HEK293 (cell line): ENCODE measurements at regions not wholly inside any gene's neighbourhood (a gene's known extent, or its start where the extent isn't known, plus 50 kb on each side); places are given as distances from the start of the nearest gene placed in this dataset.

Source experiments
- CTCF ChIA-PET: fragments of 350-600 bp; formaldehyde crosslinking; extraction: SDS; loops from one replicate; lab custom pipeline; 2021; ENCODE audit warnings: antibody characterized with exemption; lab: Yijun Ruan, JAX
- POLR2A ChIA-PET: fragments of 300-600 bp; formaldehyde crosslinking; extraction: SDS; loops from one replicate; lab custom pipeline; 2020; ENCODE audit warnings: antibody characterized with exemption, inconsistent platforms; lab: Yijun Ruan, JAX
- H3K27ac ChIP-seq: fragments of 200-500 bp; sonication (Bioruptor generic); 2 replicates; pipeline ENCODE4 v1.5.1; 2014; ENCODE audit warnings: low read depth, low read length, control low read depth, inconsistent platforms; ENCODE audit errors: extremely low read depth
- H3K36me3 ChIP-seq, 2 experiments: fragments of 200-500 bp in 1 of 2; sonication (Bioruptor generic) in 1 of 2; 1 replicate in 1 of 2; 2 replicates in 1 of 2; pipeline ENCODE4 v1.5.1; 2014 to 2017; ENCODE audit warnings: inconsistent platforms in 2 of 2, low read length in 2 of 2; ENCODE audit not compliant: control insufficient read depth in 2 of 2, insufficient read depth in 1 of 2
- H3K4me1 ChIP-seq: fragments of 200-500 bp; sonication (Bioruptor generic); 2 replicates; pipeline ENCODE4 v1.5.1; 2014; ENCODE audit warnings: mild to moderate bottlenecking, low read length, inconsistent platforms; ENCODE audit not compliant: control insufficient read depth, insufficient read depth
- H3K4me3 ChIP-seq: 2 replicates; pipeline ENCODE4 v1.5.1; 2011; ENCODE audit warnings: low read depth, mild to moderate bottlenecking, control low read depth, low read length, moderate library complexity
- H3K9me3 ChIP-seq: fragments of 200-500 bp; sonication (Bioruptor generic); 2 replicates; pipeline ENCODE4 v1.5.1; 2014; ENCODE audit warnings: low read depth, low read length, inconsistent platforms; ENCODE audit not compliant: control insufficient read depth, insufficient read depth
- GLI2 ChIP-seq: fragments of 450-650 bp; formaldehyde crosslinking; IDR thresholded peaks from 2 replicates; pipeline ENCODE4; 2017; ENCODE audit warnings: missing biosample characterization, missing genetic modification characterization, low read depth, borderline replicate concordance
- MEIS1 ChIP-seq: sonication (generic); formaldehyde crosslinking; IDR thresholded peaks from 2 replicates; pipeline ENCODE4 v1.8.1; 2022; ENCODE audit warnings: missing genetic modification reagents, mild to moderate bottlenecking, borderline replicate concordance
- PRDM6 ChIP-seq: fragments of 450-650 bp; formaldehyde crosslinking; IDR thresholded peaks from 2 replicates; pipeline ENCODE4 v1.5.1; 2017; ENCODE audit warnings: missing biosample characterization, missing genetic modification characterization
- RBAK ChIP-seq: fragments of 450-650 bp; formaldehyde crosslinking; IDR thresholded peaks from 2 replicates; pipeline ENCODE4 v1.5.1; 2016; ENCODE audit warnings: missing biosample characterization, missing genetic modification characterization
- ZBTB49 ChIP-seq: fragments of 450-650 bp; formaldehyde crosslinking; IDR thresholded peaks from 2 replicates; pipeline ENCODE4 v1.5.1; 2016; ENCODE audit warnings: missing biosample characterization, missing genetic modification characterization, low read depth
- ZIC2 ChIP-seq: fragments of 450-650 bp; formaldehyde crosslinking; IDR thresholded peaks from 2 replicates; pipeline ENCODE4 v1.5.1; 2016; ENCODE audit warnings: missing biosample characterization, missing genetic modification characterization
- ZNF157 ChIP-seq: fragments of 450-650 bp; formaldehyde crosslinking; IDR thresholded peaks from 2 replicates; pipeline ENCODE4 v1.5.1; 2016; ENCODE audit warnings: missing biosample characterization, missing genetic modification characterization
- ZNF175 ChIP-seq: fragments of 450-650 bp; formaldehyde crosslinking; IDR thresholded peaks from 2 replicates; pipeline ENCODE4 v1.5.1; 2016; ENCODE audit warnings: missing biosample characterization, missing genetic modification characterization
- ZNF223 ChIP-seq: fragments of 450-650 bp; formaldehyde crosslinking; IDR thresholded peaks from 2 replicates; pipeline ENCODE4 v1.5.1; 2016; ENCODE audit warnings: missing biosample characterization, missing genetic modification characterization
- ZNF266 ChIP-seq: fragments of 450-650 bp; formaldehyde crosslinking; IDR thresholded peaks from 2 replicates; pipeline ENCODE4 v1.5.1; 2016; ENCODE audit warnings: missing biosample characterization, missing genetic modification characterization, low read depth
- ZNF302 ChIP-seq: fragments of 450-650 bp; formaldehyde crosslinking; IDR thresholded peaks from 2 replicates; pipeline ENCODE4 v1.5.1; 2016; ENCODE audit warnings: missing biosample characterization, missing genetic modification characterization, low read depth
- ZNF366 ChIP-seq: fragments of 450-650 bp; formaldehyde crosslinking; conservative IDR thresholded peaks from 2 replicates; pipeline ENCODE4 v1.5.1; 2016; ENCODE audit warnings: missing biosample characterization, missing genetic modification characterization
- ZNF426 ChIP-seq: fragments of 450-650 bp; formaldehyde crosslinking; IDR thresholded peaks from 2 replicates; pipeline ENCODE4 v1.5.1; 2017; ENCODE audit warnings: missing biosample characterization, missing genetic modification characterization, mild to moderate bottlenecking, inconsistent platforms, moderate library complexity
- ZNF473 ChIP-seq: fragments of 450-650 bp; formaldehyde crosslinking; IDR thresholded peaks from 2 replicates; pipeline ENCODE4 v1.5.1; 2017; ENCODE audit warnings: missing biosample characterization, missing genetic modification characterization
- ZNF513 ChIP-seq: fragments of 450-650 bp; IDR thresholded peaks from 2 replicates; pipeline ENCODE4 v1.5.1; 2018; ENCODE audit warnings: missing biosample characterization, missing genetic modification characterization
- ZNF521 ChIP-seq: fragments of 450-650 bp; formaldehyde crosslinking; IDR thresholded peaks from 2 replicates; pipeline ENCODE4 v1.5.1; 2017; ENCODE audit warnings: missing biosample characterization, mild to moderate bottlenecking, missing genetic modification characterization
- ZNF548 ChIP-seq: fragments of 450-650 bp; formaldehyde crosslinking; IDR thresholded peaks from 2 replicates; pipeline ENCODE4 v1.5.1; 2016; ENCODE audit warnings: missing biosample characterization, missing genetic modification characterization
- ZSCAN30 ChIP-seq: fragments of 450-650 bp; IDR thresholded peaks from 2 replicates; pipeline ENCODE4 v1.5.1; 2018; ENCODE audit warnings: missing biosample characterization, mild to moderate bottlenecking, missing genetic modification characterization, moderate library complexity
- ZSCAN5A ChIP-seq: fragments of 450-650 bp; formaldehyde crosslinking; IDR thresholded peaks from 2 replicates; pipeline ENCODE4 v1.5.1; 2016; ENCODE audit warnings: missing biosample characterization, missing genetic modification characterization
- TF ChIP-seq, protein P1 (sequence below): fragments of 450-650 bp; formaldehyde crosslinking; IDR thresholded peaks from 2 replicates; pipeline ENCODE4 v1.5.1; 2017; ENCODE audit warnings: missing biosample characterization, missing genetic modification characterization

DNA sequence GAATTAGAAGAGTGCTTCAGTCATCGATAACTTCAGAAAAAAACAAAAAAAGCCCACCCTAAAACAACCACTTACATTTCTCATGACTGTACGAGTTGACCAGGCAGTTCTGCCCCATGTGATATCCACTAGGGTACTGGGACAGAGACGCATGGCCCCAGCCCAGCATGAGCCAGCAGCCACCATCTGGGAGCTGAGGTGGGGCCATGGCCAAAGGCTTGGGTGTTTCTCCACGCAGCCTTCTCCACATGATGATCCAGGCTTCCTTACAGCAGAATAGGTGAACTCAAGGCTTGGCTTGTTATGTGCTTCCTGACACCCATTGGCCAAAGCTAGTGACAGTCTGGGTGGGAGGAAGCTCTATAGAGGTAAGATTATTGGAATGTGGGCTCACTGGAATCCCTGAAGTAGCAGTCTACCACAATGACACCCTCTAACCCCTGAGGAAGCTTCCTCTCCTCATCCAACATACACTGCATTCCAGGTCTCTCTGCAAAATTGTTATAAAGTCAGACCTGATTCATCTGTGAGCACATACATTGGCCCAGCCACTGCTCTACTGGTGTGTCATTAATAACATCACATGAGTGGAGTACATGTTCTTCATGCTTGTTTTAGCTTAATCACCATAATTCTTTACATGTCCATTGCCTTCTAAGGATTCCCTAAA lies 66.3 kb upstream of the NTPCR start:
- POLR2A ChIA-PET = no interaction called here
- CTCF ChIA-PET = interaction anchor here (0.9 to 1.8 kb wide), 3 partner anchors 11 to 68 kb away, joined by 3 to 4 read pairs (median 4); no protein-coding TSS in a partner anchor

DNA sequence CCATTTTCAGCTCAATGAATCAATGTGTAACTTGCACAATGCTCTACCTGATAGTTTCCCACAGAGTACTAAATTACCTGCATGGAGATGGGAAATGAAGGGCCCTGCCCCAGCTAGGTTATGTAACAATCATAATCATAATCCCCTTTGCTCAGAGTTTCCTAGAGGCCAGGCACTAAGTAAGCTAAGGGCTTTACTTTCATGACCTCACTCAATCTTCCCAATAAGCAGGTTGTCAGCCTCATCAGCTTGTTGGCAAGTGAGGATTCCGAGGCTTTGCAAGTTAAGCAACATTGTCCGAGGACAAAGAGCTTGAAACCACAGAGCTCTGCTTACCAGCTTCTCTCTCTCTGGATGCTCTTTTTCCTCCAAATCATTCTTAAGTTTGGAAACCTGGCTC lies 64.1 kb upstream of the NTPCR start:
- CTCF ChIA-PET = interaction anchor here (0.6 to 0.7 kb wide), 2 partner anchors 17 to 168 kb away, joined by 3 read pairs; no protein-coding TSS in a partner anchor
- H3K36me3 ChIP-seq = no peaks in the 10 kb centered on the region
- no peak overlapping the region for H3K4me3 ChIP-seq
- TF ChIP-seq ZNF266 (tag by site-specific recombination) (no peak), ZNF223 (no peak), ZNF426 (no peak), PRDM6 (no peak), RBAK (tag by site-specific recombination) (no peak), ZNF302 (tag by site-specific recombination) (no peak), ZIC2 (tag by site-specific recombination) (no peak), ZNF175 (tag by site-specific recombination) (no peak), ZNF157 (tag by site-specific recombination) (no peak), ZBTB49 (tag by site-specific recombination) (no peak), MEIS1 (CRISPR knock-in tag) (no peak), ZNF366 (tag by site-specific recombination) (no peak), ZSCAN5A (tag by site-specific recombination) (no peak)
- no peaks in the 10 kb centered on the region for H3K4me1 ChIP-seq
- H3K27ac ChIP-seq = no peak overlapping the region
- POLR2A ChIA-PET = no interaction called here
- no peaks in the 10 kb centered on the region for H3K9me3 ChIP-seq

More for the DNA sequence above, 66.3 kb upstream of the NTPCR start:
- Histone ChIP-seq H3K36me3 (no peaks in the 10 kb centered on the region), H3K4me3 (no peak overlapping the region), H3K9me3 (no peaks in the 10 kb centered on the region), H3K4me1 (no peaks in the 10 kb centered on the region), H3K27ac (no peak overlapping the region)
- no peak for TF ChIP-seq ZNF548 (tag by site-specific recombination)
- TF ChIP-seq ZSCAN30 (tag by site-specific recombination) = no peak
- TF ChIP-seq, protein P1, sequence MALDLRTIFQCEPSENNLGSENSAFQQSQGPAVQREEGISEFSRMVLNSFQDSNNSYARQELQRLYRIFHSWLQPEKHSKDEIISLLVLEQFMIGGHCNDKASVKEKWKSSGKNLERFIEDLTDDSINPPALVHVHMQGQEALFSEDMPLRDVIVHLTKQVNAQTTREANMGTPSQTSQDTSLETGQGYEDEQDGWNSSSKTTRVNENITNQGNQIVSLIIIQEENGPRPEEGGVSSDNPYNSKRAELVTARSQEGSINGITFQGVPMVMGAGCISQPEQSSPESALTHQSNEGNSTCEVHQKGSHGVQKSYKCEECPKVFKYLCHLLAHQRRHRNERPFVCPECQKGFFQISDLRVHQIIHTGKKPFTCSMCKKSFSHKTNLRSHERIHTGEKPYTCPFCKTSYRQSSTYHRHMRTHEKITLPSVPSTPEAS (tag by site-specific recombination) = no peak
- TF ChIP-seq GLI2 (tag by site-specific recombination) = no peak
- TF ChIP-seq ZNF521 (tag by site-specific recombination) = no peak
- no peak for TF ChIP-seq ZNF426
- no peak for TF ChIP-seq ZNF513 (tag by site-specific recombination)
- no peak for TF ChIP-seq ZNF473 (tag by site-specific recombination)
